ENCODE measurements at regions not wholly inside any gene's neighbourhood (a gene's known extent, or its start where the extent isn't known, plus 50 kb on each side); places are given as distances from the start of the nearest gene placed in this dataset.

DNA sequence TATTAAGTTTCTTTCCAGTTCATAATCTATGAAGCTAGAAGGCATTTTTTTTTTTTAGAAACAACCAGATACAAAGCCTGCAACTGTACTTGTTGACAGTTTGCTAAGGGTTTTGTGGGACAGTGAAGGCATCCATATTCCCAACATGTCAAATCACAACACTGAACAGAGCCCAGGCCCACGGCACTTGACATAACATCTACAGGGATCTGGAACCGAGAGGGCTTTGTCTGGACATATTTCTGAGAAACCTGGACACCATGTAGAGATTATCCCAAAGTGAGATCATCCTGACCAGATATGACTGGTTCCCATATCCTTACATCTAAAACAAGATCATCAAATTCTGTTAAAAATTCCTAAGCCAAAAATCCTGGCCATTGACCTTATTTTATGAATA lies 336.3 kb downstream of the ACTL7B start:
- no peak overlapping the region for H3K4me2 ChIP-seq

DNA sequence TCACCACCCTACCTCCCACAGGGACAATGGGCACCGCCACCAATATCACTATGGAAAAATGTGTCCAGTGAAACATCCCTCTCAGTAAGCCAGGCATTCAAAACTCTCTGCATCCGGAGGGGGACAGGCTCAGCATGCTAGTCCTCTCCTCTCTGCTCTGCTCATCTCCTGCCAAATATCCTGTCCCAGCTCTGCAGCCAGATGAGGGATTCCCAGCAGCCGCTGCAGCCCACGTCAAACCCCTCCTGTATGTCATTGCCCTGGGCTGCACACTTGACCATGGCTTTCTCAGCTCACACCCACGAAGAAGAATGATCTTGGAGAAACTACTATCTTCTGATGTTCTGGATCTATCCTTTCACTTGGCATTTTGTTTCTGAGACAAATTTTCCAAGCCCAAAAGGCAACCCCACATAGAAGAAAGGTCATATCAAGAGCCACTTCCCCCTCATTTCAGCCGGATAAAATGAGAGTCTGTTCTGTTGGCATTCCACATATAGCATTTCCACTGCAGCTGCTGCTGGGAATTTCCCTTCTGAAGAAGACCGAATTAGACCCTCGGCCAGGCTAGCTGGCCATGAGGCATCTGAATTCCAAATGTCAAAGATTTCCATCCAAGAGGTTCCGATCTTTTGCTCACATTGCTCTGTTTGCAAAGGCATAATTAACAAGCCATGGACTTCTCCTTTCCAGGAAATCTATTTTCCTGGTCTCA lies 338.0 kb downstream of the ACTL7B start:
- no peak overlapping the region for H3K27ac ChIP-seq
- no peak overlapping the region for H2AFZ ChIP-seq (ENCODE audit: low read depth)
- no peaks in the 10 kb centered on the region for H3K36me3 ChIP-seq (ENCODE audit: insufficient read depth)
- TF ChIP-seq, protein P1, sequence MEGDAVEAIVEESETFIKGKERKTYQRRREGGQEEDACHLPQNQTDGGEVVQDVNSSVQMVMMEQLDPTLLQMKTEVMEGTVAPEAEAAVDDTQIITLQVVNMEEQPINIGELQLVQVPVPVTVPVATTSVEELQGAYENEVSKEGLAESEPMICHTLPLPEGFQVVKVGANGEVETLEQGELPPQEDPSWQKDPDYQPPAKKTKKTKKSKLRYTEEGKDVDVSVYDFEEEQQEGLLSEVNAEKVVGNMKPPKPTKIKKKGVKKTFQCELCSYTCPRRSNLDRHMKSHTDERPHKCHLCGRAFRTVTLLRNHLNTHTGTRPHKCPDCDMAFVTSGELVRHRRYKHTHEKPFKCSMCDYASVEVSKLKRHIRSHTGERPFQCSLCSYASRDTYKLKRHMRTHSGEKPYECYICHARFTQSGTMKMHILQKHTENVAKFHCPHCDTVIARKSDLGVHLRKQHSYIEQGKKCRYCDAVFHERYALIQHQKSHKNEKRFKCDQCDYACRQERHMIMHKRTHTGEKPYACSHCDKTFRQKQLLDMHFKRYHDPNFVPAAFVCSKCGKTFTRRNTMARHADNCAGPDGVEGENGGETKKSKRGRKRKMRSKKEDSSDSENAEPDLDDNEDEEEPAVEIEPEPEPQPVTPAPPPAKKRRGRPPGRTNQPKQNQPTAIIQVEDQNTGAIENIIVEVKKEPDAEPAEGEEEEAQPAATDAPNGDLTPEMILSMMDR (conservative IDR thresholded peaks at IDR 0.05; ENCODE audit: low read depth, low read length): no peak
- H3K79me2 ChIP-seq (ENCODE audit: insufficient read depth, low read depth): no peaks in the 10 kb centered on the region
- no peak overlapping the region for H3K9ac ChIP-seq
- H3K4me2 ChIP-seq: no peak overlapping the region
- no peaks in the 10 kb centered on the region for H3K4me1 ChIP-seq (ENCODE audit: low read depth, poor library complexity, severe bottlenecking)
- H3K4me3 ChIP-seq (IDR thresholded peaks at IDR 0.05; ENCODE audit: insufficient read depth, low read depth, low read length): no peak overlapping the region
- H4K20me1 ChIP-seq (ENCODE audit: insufficient read depth): no peaks in the 10 kb centered on the region
- H3K27me3 ChIP-seq (ENCODE audit: insufficient read depth, low read depth): no peaks in the 10 kb centered on the region

More for the DNA sequence above, 336.3 kb downstream of the ACTL7B start:
- Histone ChIP-seq H3K4me1 (ENCODE audit: low read depth, poor library complexity, severe bottlenecking) (no peaks in the 10 kb centered on the region), H4K20me1 (ENCODE audit: insufficient read depth) (no peaks in the 10 kb centered on the region), H3K9ac (no peak overlapping the region), H3K27me3 (ENCODE audit: insufficient read depth, low read depth) (no peaks in the 10 kb centered on the region), H3K36me3 (ENCODE audit: insufficient read depth) (no peaks in the 10 kb centered on the region), H3K27ac (no peak overlapping the region), H3K79me2 (ENCODE audit: insufficient read depth, low read depth) (no peaks in the 10 kb centered on the region), H3K4me3 (IDR thresholded peaks at IDR 0.05; ENCODE audit: insufficient read depth, low read depth, low read length) (no peak overlapping the region), H2AFZ (ENCODE audit: low read depth) (no peak overlapping the region)
- TF ChIP-seq, protein P1 (conservative IDR thresholded peaks at IDR 0.05; ENCODE audit: low read depth, low read length): no peak

DNA sequence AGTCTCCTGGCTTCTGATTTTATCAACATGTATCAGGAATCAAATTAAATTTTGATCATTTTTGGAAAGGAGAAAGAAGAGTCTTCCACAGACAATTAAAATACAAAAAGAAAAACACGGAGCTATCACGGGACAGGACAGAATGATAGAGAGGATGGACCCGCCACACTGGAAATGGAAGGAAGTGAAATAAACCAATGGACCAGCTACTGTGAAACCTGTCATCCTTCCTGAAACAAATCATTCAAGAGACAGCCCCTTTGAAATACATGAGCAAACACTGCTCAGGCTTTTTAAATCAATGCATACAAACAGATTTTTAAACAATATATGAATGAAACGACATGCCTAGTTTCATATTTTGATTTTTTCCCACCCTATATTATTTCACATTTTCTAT lies 339.4 kb downstream of the ACTL7B start:
- H3K79me2 ChIP-seq (ENCODE audit: insufficient read depth, low read depth): no peaks in the 10 kb centered on the region
- no peak overlapping the region for H3K27ac ChIP-seq
- no peak overlapping the region for H3K4me2 ChIP-seq
- no peaks in the 10 kb centered on the region for H3K27me3 ChIP-seq (ENCODE audit: insufficient read depth, low read depth)
- no peaks in the 10 kb centered on the region for H3K36me3 ChIP-seq (ENCODE audit: insufficient read depth)
- TF ChIP-seq, protein P1 (conservative IDR thresholded peaks at IDR 0.05; ENCODE audit: low read depth, low read length): no peak
- no peaks in the 10 kb centered on the region for H4K20me1 ChIP-seq (ENCODE audit: insufficient read depth)
- H2AFZ ChIP-seq (ENCODE audit: low read depth): no peak overlapping the region
- H3K9ac ChIP-seq: no peak overlapping the region
- no peak overlapping the region for H3K4me3 ChIP-seq (IDR thresholded peaks at IDR 0.05; ENCODE audit: insufficient read depth, low read depth, low read length)
- H3K4me1 ChIP-seq (ENCODE audit: low read depth, poor library complexity, severe bottlenecking): no peaks in the 10 kb centered on the region

DNA sequence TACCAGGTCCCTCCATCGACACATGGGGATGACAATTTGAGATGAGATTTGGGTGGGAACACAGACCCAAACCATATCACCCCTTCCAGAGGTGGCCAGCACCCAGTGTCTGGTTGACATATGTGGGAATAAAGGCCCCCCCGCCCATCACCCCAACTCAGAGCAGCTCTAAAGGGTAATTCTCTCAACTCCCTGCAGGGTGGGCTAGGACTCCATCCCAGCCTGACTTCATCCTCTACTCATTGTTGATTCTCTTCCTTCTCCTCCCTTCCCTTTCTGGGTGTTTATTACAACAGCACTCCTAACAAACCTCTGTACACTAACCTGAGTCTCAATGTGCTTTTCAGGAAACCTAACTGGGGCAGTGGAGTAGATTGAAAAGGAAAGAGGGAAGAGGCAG lies 339.9 kb downstream of the ACTL7B start:
- TF ChIP-seq, protein P1 (conservative IDR thresholded peaks at IDR 0.05; ENCODE audit: low read depth, low read length): no peak
- no peaks in the 10 kb centered on the region for H4K20me1 ChIP-seq (ENCODE audit: insufficient read depth)
- H3K79me2 ChIP-seq (ENCODE audit: insufficient read depth, low read depth): no peaks in the 10 kb centered on the region
- no peaks in the 10 kb centered on the region for H3K4me1 ChIP-seq (ENCODE audit: low read depth, poor library complexity, severe bottlenecking)
- no peak overlapping the region for H3K27ac ChIP-seq
- no peak overlapping the region for H3K4me2 ChIP-seq
- no peaks in the 10 kb centered on the region for H3K27me3 ChIP-seq (ENCODE audit: insufficient read depth, low read depth)
- no peak overlapping the region for H2AFZ ChIP-seq (ENCODE audit: low read depth)
- no peaks in the 10 kb centered on the region for H3K36me3 ChIP-seq (ENCODE audit: insufficient read depth)
- H3K9ac ChIP-seq: no peak overlapping the region
- H3K4me3 ChIP-seq (IDR thresholded peaks at IDR 0.05; ENCODE audit: insufficient read depth, low read depth, low read length): no peak overlapping the region

Data from KMS-11 (cell line).